M059J (cell line): ENCODE measurements at regions not wholly inside any gene's neighbourhood (a gene's known extent, or its start where the extent isn't known, plus 50 kb on each side); places are given as distances from the start of the nearest gene placed in this dataset.
"Not testable (repeated sequence)": the region's sequence is repeated elsewhere in the genome, so short reads cannot be mapped to it uniquely, and the experiment has no call there.

Source experiments
- DNase-seq: peaks from one replicate; pipeline ENCODE4 v3.0.0-alpha.2; 2012; ENCODE audit warnings: low read depth

- no peak for DNase-seq
These were observed 267.0 kb downstream of the MREG start for GRCh38 chr2:215746226-215746886.

- DNase-seq, result no peak
These were observed 268.0 kb downstream of the MREG start for GRCh38 chr2:215745331-215745730.

- no peak for DNase-seq
These were observed 268.8 kb downstream of the MREG start for GRCh38 chr2:215744514-215744913.

GRCh38 chr2:215743066-215743465 lies 270.3 kb downstream of the MREG start:
- DNase-seq, result no peak

GRCh38 chr2:215742021-215742420 lies 271.3 kb downstream of the MREG start:
- DNase-seq, result no peak

GRCh38 chr2:215740071-215740470 lies 273.3 kb downstream of the MREG start:
- no peak for DNase-seq

- no peak for DNase-seq
These were observed 275.0 kb downstream of the MREG start for GRCh38 chr2:215738351-215738750.

- DNase-seq, result no peak
These were observed 275.9 kb downstream of the MREG start for GRCh38 chr2:215737477-215737876.

GRCh38 chr2:215736653-215737290 lies 276.6 kb downstream of the MREG start:
- DNase-seq, result peak; percentile 41

GRCh38 chr2:215731108-215731658 lies 282.2 kb downstream of the MREG start:
- no peak for DNase-seq

- DNase-seq, result peak; percentile 34
These were observed 283.2 kb downstream of the MREG start for GRCh38 chr2:215729985-215730620.

- DNase-seq, result peak; percentile 91
These were observed 284.8 kb downstream of the MREG start for GRCh38 chr2:215728504-215729065.

- peak; percentile 61 for DNase-seq
These were observed 285.5 kb downstream of the MREG start for GRCh38 chr2:215727507-215728503.

GRCh38 chr2:215726070-215726469 lies 287.3 kb downstream of the MREG start:
- no peak for DNase-seq

GRCh38 chr2:215724146-215724545 lies 288.3 kb upstream of the FN1 start:
- no peak for DNase-seq

GRCh38 chr2:215723631-215724011 lies 287.8 kb upstream of the FN1 start:
- DNase-seq, result no peak

GRCh38 chr2:215722986-215723630 lies 287.2 kb upstream of the FN1 start:
- no peak for DNase-seq

- DNase-seq, result no peak
These were observed 286.3 kb upstream of the FN1 start for GRCh38 chr2:215722125-215722524.

GRCh38 chr2:215721515-215721914 lies 285.6 kb upstream of the FN1 start:
- DNase-seq, result not testable (repeated sequence)

- no peak for DNase-seq
These were observed 283.0 kb upstream of the FN1 start for GRCh38 chr2:215718890-215719289.

- no peak for DNase-seq
These were observed 282.6 kb upstream of the FN1 start for GRCh38 chr2:215718436-215718835.
